K562 (cell line): ENCODE measurements at regions not wholly inside any gene's neighbourhood (a gene's known extent, or its start where the extent isn't known, plus 50 kb on each side); places are given as distances from the start of the nearest gene placed in this dataset.

Experiments
- ELF4 ChIP-seq: fragments of 450-650 bp; formaldehyde crosslinking; IDR thresholded peaks from 2 replicates; pipeline ENCODE4 v1.4.0; 2022; ENCODE audit warnings: missing genetic modification characterization
- MAX ChIP-seq: sonication (generic); formaldehyde crosslinking; IDR thresholded peaks from 2 replicates; pipeline ENCODE4 v1.9.0; 2022; ENCODE audit warnings: mild to moderate bottlenecking, missing genetic modification reagents
- POLR2AphosphoS5 ChIP-seq: IDR thresholded peaks from 2 replicates; pipeline ENCODE4 v1.6.1; 2011; ENCODE audit warnings: mild to moderate bottlenecking, low read depth, low read length, moderate library complexity; ENCODE audit not compliant: control insufficient read depth, insufficient read depth
- SIRT6 ChIP-seq: IDR thresholded peaks from one replicate; pipeline ENCODE4 v1.6.1; 2012; ENCODE audit warnings: low read depth, mild to moderate bottlenecking, control low read depth, inconsistent platforms, low read length, moderate library complexity
- SLC30A9 ChIP-seq: fragments of 250-450 bp; sonication (Bioruptor Pico); IDR thresholded peaks from 2 replicates; pipeline ENCODE4 v1.8.0; 2022; ENCODE audit warnings: mild to moderate bottlenecking, moderate library complexity
- U2AF1 ChIP-seq: fragments of 200-400 bp; formaldehyde crosslinking; optimal IDR thresholded peaks from 2 replicates; pipeline ENCODE3; 2017; ENCODE audit warnings: mild to moderate bottlenecking, low read depth, low read length, moderate library complexity
- TF ChIP-seq, protein P1 (sequence below), 3 experiments: IDR thresholded peaks in 2 of 3; conservative IDR thresholded peaks in 1 of 3; 2 replicates each; pipeline ENCODE4 v1.5.1; 2011 to 2012; ENCODE audit warnings: low read length in 3 of 3, mild to moderate bottlenecking in 3 of 3, control low read depth in 2 of 3, improper control_type of control experiment in 1 of 3, inconsistent platforms in 1 of 3, low read depth in 1 of 3, mixed read lengths in 1 of 3, moderate library complexity in 1 of 3; ENCODE audit not compliant: insufficient read depth in 2 of 3

DNA sequence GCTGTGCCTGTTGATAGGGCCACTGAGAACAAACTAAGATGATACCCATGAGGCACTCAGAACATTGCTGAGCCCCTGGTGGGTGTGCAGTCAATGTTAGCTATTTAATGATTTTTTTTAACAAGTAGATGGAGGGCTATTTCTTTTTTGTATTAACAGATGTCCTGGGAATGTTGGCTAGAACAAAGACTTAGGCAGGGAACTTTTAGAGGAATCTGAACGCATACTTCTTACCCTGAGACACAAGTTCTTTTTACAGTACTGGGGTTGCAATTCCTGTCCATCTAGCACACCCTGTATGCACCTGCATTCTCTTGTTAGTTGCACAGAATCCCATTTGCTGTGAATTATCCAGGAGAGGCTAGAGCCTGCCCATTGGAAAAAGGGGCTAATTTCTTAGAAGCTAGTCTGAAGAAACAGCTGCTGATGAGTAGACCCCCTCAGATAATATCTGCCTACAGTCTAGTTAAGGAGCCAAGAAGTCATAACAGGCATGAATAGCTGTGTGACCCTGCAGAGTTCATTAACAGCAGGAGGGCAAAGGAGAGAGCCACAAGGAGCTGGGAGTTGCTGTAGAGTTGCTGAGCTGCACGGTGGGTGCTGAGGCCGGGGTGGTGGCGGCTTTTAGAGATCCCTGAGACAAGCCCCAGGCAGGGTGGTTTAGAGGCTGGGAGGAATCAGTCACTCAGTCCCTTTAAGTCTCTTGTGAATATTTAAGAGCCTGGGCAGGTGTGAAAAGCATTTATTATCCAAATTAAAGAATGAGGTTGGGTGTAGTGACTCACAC is 103.7 kb upstream of the FZD8 start:
- TF ChIP-seq, protein P1, sequence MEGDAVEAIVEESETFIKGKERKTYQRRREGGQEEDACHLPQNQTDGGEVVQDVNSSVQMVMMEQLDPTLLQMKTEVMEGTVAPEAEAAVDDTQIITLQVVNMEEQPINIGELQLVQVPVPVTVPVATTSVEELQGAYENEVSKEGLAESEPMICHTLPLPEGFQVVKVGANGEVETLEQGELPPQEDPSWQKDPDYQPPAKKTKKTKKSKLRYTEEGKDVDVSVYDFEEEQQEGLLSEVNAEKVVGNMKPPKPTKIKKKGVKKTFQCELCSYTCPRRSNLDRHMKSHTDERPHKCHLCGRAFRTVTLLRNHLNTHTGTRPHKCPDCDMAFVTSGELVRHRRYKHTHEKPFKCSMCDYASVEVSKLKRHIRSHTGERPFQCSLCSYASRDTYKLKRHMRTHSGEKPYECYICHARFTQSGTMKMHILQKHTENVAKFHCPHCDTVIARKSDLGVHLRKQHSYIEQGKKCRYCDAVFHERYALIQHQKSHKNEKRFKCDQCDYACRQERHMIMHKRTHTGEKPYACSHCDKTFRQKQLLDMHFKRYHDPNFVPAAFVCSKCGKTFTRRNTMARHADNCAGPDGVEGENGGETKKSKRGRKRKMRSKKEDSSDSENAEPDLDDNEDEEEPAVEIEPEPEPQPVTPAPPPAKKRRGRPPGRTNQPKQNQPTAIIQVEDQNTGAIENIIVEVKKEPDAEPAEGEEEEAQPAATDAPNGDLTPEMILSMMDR (IDR thresholded peaks at IDR 0.05 in 2 of 3, conservative IDR thresholded peaks at IDR 0.05 in 1 of 3; ENCODE audit: insufficient read depth in 2 of 3, low read depth in 1 of 3, low read length in 3 of 3) = no peak
- TF ChIP-seq MAX (CRISPR knock-in tag) (no peak), POLR2AphosphoS5 (no peak), SIRT6 (no peak), U2AF1 (no peak), SLC30A9 (CRISPR knock-in tag) (no peak), ELF4 (CRISPR knock-in tag) (no peak)
